ENCODE measurements at regions not wholly inside any gene's neighbourhood (a gene's known extent, or its start where the extent isn't known, plus 50 kb on each side); places are given as distances from the start of the nearest gene placed in this dataset.

DNA sequence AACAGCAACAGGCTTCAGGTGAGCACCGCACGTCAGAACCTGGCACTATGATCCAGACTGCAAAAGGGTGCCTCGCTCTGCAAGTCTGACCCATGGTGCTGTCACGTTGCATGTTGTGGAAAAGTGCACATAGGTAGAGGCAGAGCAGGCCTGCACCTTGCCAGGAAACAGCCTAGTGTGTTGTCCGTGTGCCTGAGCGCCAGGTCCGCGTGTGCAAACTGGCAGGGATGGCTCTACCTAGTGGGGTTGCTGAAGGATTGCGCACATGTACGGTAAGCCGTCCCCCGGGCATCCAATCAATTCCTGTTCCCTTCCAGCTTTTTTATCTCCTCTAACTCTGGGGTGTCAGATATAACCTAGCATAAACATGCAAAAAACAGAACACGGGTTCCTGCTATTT is 219.5 kb downstream of the NXNL2 start:
- DNase-seq (ENCODE audit: low read depth, low spot score): no peak

DNA sequence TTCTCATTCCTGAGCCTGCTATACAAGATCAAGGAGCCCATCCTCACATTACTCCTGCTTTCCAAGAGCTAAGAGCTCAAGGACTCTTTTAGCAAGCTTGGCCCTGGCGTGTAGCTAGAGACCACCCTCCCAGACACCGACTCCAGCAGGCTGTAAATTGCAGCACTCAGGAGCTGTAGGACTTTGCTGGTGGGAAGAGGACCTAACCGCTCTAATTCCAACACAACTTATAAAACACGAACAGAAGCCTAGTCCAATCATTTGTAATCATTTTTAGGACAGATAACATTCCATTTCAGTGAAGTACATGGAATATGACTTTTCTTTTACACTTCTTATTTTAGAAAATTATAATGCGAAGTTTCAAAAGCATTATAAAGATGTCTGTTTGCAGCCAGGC is 219.9 kb downstream of the NXNL2 start:
- DNase-seq (ENCODE audit: low read depth, low spot score): no peak

DNA sequence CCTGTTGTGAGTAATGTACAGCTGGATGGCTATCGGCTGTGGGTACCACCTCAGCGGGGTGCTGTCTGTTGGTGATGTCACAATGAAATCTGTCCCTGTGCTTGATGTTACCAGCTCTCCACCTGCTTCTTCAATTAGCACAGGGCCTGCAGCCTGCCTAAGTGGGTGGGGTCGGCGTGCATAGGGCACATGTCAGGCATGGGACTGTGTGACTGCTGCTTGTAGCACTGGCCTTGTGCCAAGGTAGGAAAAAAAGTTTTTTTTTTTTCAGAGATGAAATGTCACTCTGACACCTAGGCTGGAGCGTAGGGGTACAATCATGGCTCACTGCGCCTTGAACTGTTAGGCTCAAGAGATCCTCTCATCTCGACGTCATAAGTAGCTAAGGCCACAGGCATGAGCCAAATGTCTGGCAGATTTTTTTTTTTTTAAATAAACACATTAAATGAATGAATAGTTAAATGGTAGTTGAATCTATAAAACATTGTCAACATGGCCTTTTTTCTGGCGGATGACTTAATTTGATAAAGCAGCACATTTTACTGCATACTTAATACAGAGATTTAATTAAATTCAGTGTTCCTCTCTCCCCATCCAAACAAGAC is 222.5 kb downstream of the NXNL2 start:
- DNase-seq (ENCODE audit: low read depth, low spot score): no peak

GRCh38 chr9:88759364-88759763 is 224.4 kb downstream of the NXNL2 start:
- DNase-seq (ENCODE audit: low read depth, low spot score): no peak

GRCh38 chr9:88766778-88767503 is 224.3 kb upstream of the S1PR3 start:
- no peak for DNase-seq (ENCODE audit: low read depth, low spot score)

DNA sequence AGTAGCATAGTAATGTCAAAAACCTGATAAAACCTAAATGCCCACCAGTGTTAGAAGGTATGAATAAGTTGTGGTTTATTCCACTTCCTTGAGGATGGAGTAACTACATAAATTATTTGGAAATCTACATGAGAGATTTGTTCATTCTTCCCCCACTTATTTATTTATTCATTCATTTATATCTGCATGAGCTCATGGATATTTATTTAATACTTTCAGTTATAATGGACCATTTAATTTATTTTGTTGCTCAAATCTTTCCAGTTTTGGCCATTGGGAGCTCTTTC is 223.8 kb upstream of the S1PR3 start:
- DNase-seq (ENCODE audit: low read depth, low spot score): no peak

DNA sequence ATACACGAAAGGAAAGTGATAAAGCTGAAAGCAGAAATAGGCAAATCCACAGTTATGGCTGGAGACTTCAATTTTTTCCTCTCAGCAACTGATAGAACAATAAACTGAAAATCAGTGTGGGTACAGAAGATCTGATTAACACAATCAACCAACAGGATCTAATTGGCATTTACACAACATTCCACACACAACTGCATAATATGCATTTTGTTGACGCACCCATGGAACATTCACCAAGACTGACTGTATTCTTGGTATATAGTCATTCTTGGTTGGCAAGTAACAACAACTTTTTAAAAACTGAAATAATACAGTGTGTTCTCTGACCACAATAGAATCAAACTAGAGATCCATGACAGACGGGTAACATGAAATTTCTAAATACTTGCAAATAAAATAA is 218.7 kb upstream of the S1PR3 start:
- no peak for DNase-seq (ENCODE audit: low read depth, low spot score)

- DNase-seq (ENCODE audit: low read depth, low spot score): no peak
These were observed 218.1 kb upstream of the S1PR3 start for GRCh38 chr9:88773126-88773525.

- no peak for DNase-seq (ENCODE audit: low read depth, low spot score)
These were observed 217.5 kb upstream of the S1PR3 start for GRCh38 chr9:88773627-88774244.

DNA sequence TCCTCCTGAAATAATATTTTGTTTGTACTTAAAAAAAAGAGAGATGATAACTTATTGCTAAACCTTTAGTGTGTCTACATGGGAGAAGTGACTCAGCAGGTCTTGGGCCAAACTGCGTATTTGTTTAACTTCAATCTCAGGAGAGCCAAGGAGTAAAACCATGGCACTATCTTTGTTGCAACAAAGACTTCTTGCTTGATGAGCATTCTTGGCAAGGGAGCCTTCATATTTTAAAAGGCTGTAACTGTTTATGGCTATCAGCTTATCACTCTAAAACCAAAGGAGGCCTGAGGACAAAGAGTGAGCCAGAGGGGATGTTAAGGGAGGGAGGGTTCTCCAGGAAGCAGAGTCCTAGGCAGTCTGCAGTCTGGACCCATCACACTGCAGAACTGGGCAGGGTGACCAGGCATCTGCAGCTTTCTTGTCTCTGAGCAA is 216.2 kb upstream of the S1PR3 start:
- DNase-seq (ENCODE audit: low read depth, low spot score): no peak

- no peak for DNase-seq (ENCODE audit: low read depth, low spot score)
These were observed 215.7 kb upstream of the S1PR3 start for GRCh38 chr9:88775559-88775958.

GRCh38 chr9:88775966-88776365 is 215.3 kb upstream of the S1PR3 start:
- no peak for DNase-seq (ENCODE audit: low read depth, low spot score)

GRCh38 chr9:88776717-88777497 is 214.4 kb upstream of the S1PR3 start:
- peak; percentile 74 for DNase-seq (ENCODE audit: low read depth, low spot score)

DNA sequence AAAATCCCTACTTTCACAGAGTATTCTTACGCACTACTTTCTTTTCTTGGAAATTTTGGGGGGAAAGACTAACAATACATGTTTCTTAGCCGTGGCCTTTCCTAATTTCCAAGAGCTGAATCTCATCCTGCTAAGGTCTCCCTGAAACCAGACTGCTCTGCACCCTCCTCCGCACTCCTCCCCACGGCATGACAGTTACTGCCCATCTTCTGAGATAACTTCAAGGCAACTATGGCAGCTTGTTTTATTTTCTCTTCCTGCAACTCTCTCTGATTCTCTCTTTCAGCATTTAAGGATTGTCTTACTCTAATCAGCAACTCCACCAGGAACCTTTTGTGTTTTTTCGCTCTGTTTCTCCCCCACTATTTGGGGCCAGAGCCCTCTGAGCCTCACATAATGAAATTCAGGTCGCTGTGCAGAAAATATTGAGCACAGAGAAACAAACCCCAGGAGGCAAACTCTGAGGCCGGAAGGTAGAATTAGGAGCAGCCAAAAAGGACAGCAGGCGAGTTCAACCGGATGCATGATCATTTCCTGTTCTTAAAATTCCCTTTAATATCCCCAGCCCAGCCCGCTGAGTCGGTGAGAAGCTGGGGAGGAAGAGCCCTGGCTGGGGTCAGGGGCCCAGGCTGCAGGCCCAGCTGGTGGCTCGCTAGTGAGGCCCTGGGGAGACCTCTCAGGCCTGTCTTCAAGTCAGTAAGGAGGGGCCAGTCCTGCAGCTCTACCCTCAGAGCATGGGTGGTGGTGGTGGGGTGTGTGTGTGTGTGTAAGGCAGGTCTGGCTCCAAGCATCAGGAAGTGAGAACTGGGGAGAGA is 213.6 kb upstream of the S1PR3 start:
- peak; percentile 67 for DNase-seq (ENCODE audit: low read depth, low spot score)

DNA sequence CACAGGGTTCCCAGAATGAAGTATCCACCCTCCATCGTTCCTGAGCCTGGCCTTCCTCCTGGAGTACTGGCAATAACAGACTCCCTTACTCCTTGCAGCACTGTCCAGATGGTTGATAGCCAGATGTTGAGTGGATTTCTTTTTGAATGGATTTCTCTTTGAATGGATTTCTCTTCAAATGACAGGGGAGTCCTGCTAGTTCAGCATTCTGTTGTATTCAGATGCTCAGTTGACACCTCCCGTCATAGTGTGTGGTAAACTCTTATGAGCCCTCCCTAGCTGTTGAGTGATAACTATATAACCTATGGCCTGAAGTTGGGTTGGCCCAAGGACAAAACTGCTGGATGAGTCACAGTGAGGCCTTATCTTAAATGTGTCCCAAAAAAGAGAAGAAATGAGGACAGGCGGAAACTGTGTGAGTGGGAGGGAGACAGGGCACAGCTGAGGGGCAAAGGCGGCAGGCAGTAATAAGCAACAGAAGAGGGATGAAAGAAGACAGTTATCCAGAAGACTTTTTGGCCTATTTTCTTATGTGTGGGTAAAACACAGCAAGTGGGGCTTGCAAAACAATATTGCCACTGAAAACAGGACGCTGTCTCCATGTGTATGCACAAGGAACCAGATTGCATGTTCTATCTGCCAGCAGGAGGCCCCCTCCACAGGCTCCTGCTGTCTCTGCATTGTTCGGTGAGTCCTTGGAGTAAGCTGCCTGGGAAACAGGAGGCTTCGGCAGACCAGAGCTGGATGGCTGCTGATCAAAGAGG is 209.5 kb upstream of the S1PR3 start:
- DNase-seq (ENCODE audit: low read depth, low spot score): no peak

DNA sequence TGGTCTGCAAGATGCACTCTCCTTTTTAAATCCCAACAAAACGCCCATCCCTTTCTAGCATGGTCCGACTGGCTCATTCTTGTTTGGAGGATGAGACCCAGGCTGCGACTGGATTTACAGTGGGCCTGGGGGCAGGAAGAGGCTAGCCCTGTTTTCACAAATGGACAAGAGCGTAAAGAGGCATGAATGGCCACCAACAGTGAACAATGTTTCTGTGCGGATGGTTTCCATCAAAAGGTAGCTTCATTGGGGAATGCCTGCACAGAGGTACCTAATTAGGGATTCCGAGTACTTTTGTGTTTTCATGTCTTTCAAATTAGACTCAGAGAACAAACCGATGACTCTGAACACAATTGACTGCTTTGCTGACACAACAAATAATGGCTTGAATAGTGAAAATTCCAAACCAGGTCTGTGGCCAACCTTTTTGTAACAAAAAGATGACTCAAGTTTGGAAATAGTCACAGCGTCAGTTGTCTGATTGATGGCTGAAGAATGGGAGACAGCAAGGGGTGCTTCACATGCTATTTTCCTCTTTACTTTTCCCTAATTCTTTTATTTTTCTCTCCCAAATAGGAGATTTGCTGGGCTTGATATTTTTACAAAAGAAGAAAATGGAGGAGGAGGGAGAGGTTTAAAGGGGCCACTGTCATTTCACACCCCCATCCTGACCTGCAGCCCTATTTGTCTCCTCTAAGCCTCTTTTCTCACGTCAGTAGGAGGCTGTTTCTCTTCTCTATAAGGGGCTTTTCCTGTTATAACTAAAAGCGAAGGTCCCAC is 208.1 kb upstream of the S1PR3 start:
- no peak for DNase-seq (ENCODE audit: low read depth, low spot score)

- no peak for DNase-seq (ENCODE audit: low read depth, low spot score)
These were observed 207.6 kb upstream of the S1PR3 start for GRCh38 chr9:88783711-88784083.

- DNase-seq (ENCODE audit: low read depth, low spot score): no peak
These were observed 206.3 kb upstream of the S1PR3 start for GRCh38 chr9:88784960-88785359.

DNA sequence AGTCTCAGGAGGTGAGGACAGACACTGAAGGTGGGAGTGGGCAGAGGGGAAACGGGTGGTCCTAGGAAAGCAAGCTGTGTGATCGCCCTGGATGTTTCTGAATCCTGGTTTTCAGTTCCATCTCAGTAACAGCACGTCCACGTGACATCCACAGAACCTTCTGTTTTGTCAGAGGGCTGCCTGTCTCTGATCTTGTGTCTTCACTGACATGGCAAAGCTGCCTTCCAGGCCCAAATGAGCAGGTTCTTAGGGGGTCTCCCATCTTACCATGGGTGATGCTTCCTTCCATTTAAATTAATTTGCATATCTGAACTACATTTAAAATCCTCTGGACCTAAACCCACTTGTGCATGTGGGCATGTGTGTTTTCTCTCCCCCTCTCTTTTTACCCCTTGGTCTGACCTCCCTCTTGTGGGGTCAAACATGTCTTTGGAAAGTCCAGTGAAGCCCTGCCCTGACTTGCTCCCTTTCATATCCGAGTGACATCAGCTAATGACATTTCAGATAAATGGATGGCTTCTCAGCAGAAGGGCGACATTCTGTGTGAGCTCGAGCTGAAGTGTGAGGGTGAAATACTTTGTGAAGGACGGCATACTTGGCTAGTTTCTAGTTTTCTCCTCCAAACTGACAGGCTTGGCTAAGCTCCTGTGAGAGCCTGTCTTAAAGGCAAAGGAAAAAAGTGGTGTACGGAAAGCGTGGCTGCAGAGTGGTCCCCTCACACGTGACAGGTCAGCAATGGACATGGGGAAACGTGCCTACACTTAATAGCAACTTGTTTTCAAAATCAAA is 204.8 kb upstream of the S1PR3 start:
- no peak for DNase-seq (ENCODE audit: low read depth, low spot score)

Measured in pulmonary artery endothelial cell (primary cell).